ENCODE measurements at regions not wholly inside any gene's neighbourhood (a gene's known extent, or its start where the extent isn't known, plus 50 kb on each side); places are given as distances from the start of the nearest gene placed in this dataset.

GRCh38 chr1:169022648-169023047 is 83.8 kb upstream of the ATP1B1 start:
- no peaks in the 10 kb centered on the region for H3K36me3 Mint-ChIP-seq
- no peak for DNase-seq (ENCODE audit: extremely low spot score, unreplicated experiment)
- TF ChIP-seq CTCF (conservative IDR thresholded peaks at IDR 0.05), result no peak
- peaks cover 7% of the 10 kb centered on the region for H3K4me1 Mint-ChIP-seq (ENCODE audit: unreplicated experiment)
- H3K27ac Mint-ChIP-seq, result no peak overlapping the region
- H3K4me3 Mint-ChIP-seq, result no peak overlapping the region
- no peaks in the 10 kb centered on the region for H3K9me3 Mint-ChIP-seq
- H3K27me3 Mint-ChIP-seq, result no peaks in the 10 kb centered on the region

GRCh38 chr1:169024255-169024654 is 82.2 kb upstream of the ATP1B1 start:
- H3K4me1 Mint-ChIP-seq (ENCODE audit: unreplicated experiment), result peaks cover 12% of the 10 kb centered on the region
- H3K27ac Mint-ChIP-seq, result no peak overlapping the region
- no peaks in the 10 kb centered on the region for H3K36me3 Mint-ChIP-seq
- H3K27me3 Mint-ChIP-seq, result no peaks in the 10 kb centered on the region
- no peak for DNase-seq (ENCODE audit: extremely low spot score, unreplicated experiment)
- no peaks in the 10 kb centered on the region for H3K9me3 Mint-ChIP-seq
- no peak overlapping the region for H3K4me3 Mint-ChIP-seq
- TF ChIP-seq CTCF (conservative IDR thresholded peaks at IDR 0.05), result no peak

- peaks cover 12% of the 10 kb centered on the region for H3K4me1 Mint-ChIP-seq (ENCODE audit: unreplicated experiment)
- no peaks in the 10 kb centered on the region for H3K27me3 Mint-ChIP-seq
- DNase-seq (ENCODE audit: extremely low spot score, unreplicated experiment), result no peak
- no peak overlapping the region for H3K27ac Mint-ChIP-seq
- H3K4me3 Mint-ChIP-seq, result no peak overlapping the region
- no peak for TF ChIP-seq CTCF (conservative IDR thresholded peaks at IDR 0.05)
- H3K9me3 Mint-ChIP-seq, result no peaks in the 10 kb centered on the region
- H3K36me3 Mint-ChIP-seq, result no peaks in the 10 kb centered on the region
These were observed 81.7 kb upstream of the ATP1B1 start for GRCh38 chr1:169024800-169025271.

GRCh38 chr1:169025412-169025811 is 81.1 kb upstream of the ATP1B1 start:
- H3K27ac Mint-ChIP-seq, result no peak overlapping the region
- no peak for TF ChIP-seq CTCF (conservative IDR thresholded peaks at IDR 0.05)
- H3K4me3 Mint-ChIP-seq, result no peak overlapping the region
- H3K36me3 Mint-ChIP-seq, result no peaks in the 10 kb centered on the region
- H3K27me3 Mint-ChIP-seq, result no peaks in the 10 kb centered on the region
- H3K4me1 Mint-ChIP-seq (ENCODE audit: unreplicated experiment), result peaks cover 12% of the 10 kb centered on the region
- H3K9me3 Mint-ChIP-seq, result no peaks in the 10 kb centered on the region
- DNase-seq (ENCODE audit: extremely low spot score, unreplicated experiment), result no peak

- Mint-ChIP-seq H3K4me3 (no peak overlapping the region), H3K27ac (no peak overlapping the region), H3K4me1 (ENCODE audit: unreplicated experiment) (peaks cover 20% of the 10 kb centered on the region), H3K36me3 (no peaks in the 10 kb centered on the region), H3K9me3 (no peaks in the 10 kb centered on the region), H3K27me3 (no peaks in the 10 kb centered on the region)
- DNase-seq (ENCODE audit: extremely low spot score, unreplicated experiment), result no peak
- no peak for TF ChIP-seq CTCF (conservative IDR thresholded peaks at IDR 0.05)
These were observed 78.7 kb upstream of the ATP1B1 start for GRCh38 chr1:169027607-169028320.
